ENCODE measurements at regions not wholly inside any gene's neighbourhood (a gene's known extent, or its start where the extent isn't known, plus 50 kb on each side); places are given as distances from the start of the nearest gene placed in this dataset.

GRCh38 chr7:25966469-25966868 lies 185.5 kb upstream of the NFE2L3 start:
- Histone ChIP-seq H3K27me3 (ENCODE audit: insufficient read depth, low read length) (peaks cover 20% of the 10 kb centered on the region), H3K4me1 (ENCODE audit: control insufficient read depth in 1 of 2, insufficient read depth in 2 of 2, low read length in 2 of 2) (no peaks in the 10 kb centered on the region), H3K79me2 (ENCODE audit: insufficient read depth, low read length) (no peaks in the 10 kb centered on the region), H3K9me2 (ENCODE audit: insufficient read depth) (no peaks in the 10 kb centered on the region), H3K9me3 (ENCODE audit: control insufficient read depth in 1 of 2, insufficient read depth in 1 of 2, low read depth in 1 of 2, low read length in 2 of 2) (no peaks in the 10 kb centered on the region), H4K20me1 (ENCODE audit: insufficient read depth) (no peaks in the 10 kb centered on the region; the same call in 1 of the 2 replicates), H3K36me3 (ENCODE audit: control insufficient read depth in 1 of 2, insufficient read depth in 2 of 2, low read length in 2 of 2) (no peaks in the 10 kb centered on the region), H3K27ac (ENCODE audit: low read depth, low read length) (no peak overlapping the region), H3K9ac (ENCODE audit: low read length) (no peak overlapping the region), H2AFZ (ENCODE audit: low read depth, low read length, poor library complexity, severe bottlenecking) (no peak overlapping the region), H3K4me2 (ENCODE audit: low read length) (no peak overlapping the region), H3K4me3 (replicated peaks in 1 of 2; ENCODE audit: low read depth in 1 of 2, low read length in 2 of 2) (no peak overlapping the region)
- no peak for ATAC-seq
- ChIA-PET POLR2A (no interaction called here), RAD21 (ENCODE audit: low non-redundant PET in 1 of 2, low total read pairs in 2 of 2, uncharacterized antibody in 2 of 2, unreplicated experiment in 2 of 2) (no interaction called here), CTCF (no interaction called here)
- DNase-seq (ENCODE audit: low read depth, low spot score) = no peak
- intact Hi-C loops (cut with micrococcal nuclease) = no loop called here
- no peak for TF ChIP-seq ATF3 (IDR thresholded peaks at IDR 0.05)
- TF ChIP-seq EZH2phosphoT487 (IDR thresholded peaks at IDR 0.05; ENCODE audit: borderline replicate concordance) = no peak
- TF ChIP-seq SIN3A (IDR thresholded peaks at IDR 0.05; ENCODE audit: low read depth) = no peak
- TF ChIP-seq EGR1 (IDR thresholded peaks at IDR 0.05; ENCODE audit: low read depth) = no peak
- no TSS peak for BruUV-seq (replicated peaks)

GRCh38 chr7:25967278-25968204 lies 184.5 kb upstream of the NFE2L3 start:
- no TSS peak for BruUV-seq (replicated peaks)
- no peaks in the 10 kb centered on the region for H3K9me3 ChIP-seq (ENCODE audit: control insufficient read depth in 1 of 2, insufficient read depth in 1 of 2, low read depth in 1 of 2, low read length in 2 of 2)
- no peak for TF ChIP-seq SRF (IDR thresholded peaks at IDR 0.05; ENCODE audit: low read depth)
- no peak for TF ChIP-seq REST (IDR thresholded peaks at IDR 0.05; ENCODE audit: low read depth)
- TF ChIP-seq JUND (IDR thresholded peaks at IDR 0.05) = no peak
- TF ChIP-seq ATF3 (IDR thresholded peaks at IDR 0.05) = no peak
- TF ChIP-seq RAD21 (IDR thresholded peaks at IDR 0.05; ENCODE audit: low read depth) = no peak
- no peak for TF ChIP-seq TCF7L2 (IDR thresholded peaks at IDR 0.05; ENCODE audit: borderline replicate concordance, extremely low read depth, insufficient read depth, insufficient read length)
- no peak for TF ChIP-seq ZNF274 (IDR thresholded peaks at IDR 0.05; ENCODE audit: low read depth, low read length)
- no peak for TF ChIP-seq CTCF (IDR thresholded peaks at IDR 0.05 in 2 of 3, conservative IDR thresholded peaks at IDR 0.05 in 1 of 3; ENCODE audit: borderline replicate concordance in 1 of 3, insufficient read depth in 1 of 3, low read depth in 2 of 3, low read length in 2 of 3)
- no peak for TF ChIP-seq SP1 (IDR thresholded peaks at IDR 0.05; ENCODE audit: low read depth)
- no peak for TF ChIP-seq ELF1 (IDR thresholded peaks at IDR 0.05; ENCODE audit: borderline replicate concordance, low read depth)
- TF ChIP-seq CEBPB (IDR thresholded peaks at IDR 0.05; ENCODE audit: low read depth) = no peak

More at GRCh38 chr7:25967278-25968204, 184.5 kb upstream of the NFE2L3 start:
- no peaks in the 10 kb centered on the region for H3K79me2 ChIP-seq (ENCODE audit: insufficient read depth, low read length)
- intact Hi-C loops (cut with micrococcal nuclease) = no loop called here
- ChIA-PET CTCF (no interaction called here), RAD21 (ENCODE audit: low non-redundant PET in 1 of 2, low total read pairs in 2 of 2, uncharacterized antibody in 2 of 2, unreplicated experiment in 2 of 2) (no interaction called here), POLR2A (no interaction called here)
- no peak for ATAC-seq
- no peak overlapping the region for H2AFZ ChIP-seq (ENCODE audit: low read depth, low read length, poor library complexity, severe bottlenecking)
- no peak for DNase-seq (ENCODE audit: low read depth, low spot score)
- no peaks in the 10 kb centered on the region; the same call in 1 of the 2 replicates for H4K20me1 ChIP-seq (ENCODE audit: insufficient read depth)
- H3K9ac ChIP-seq (ENCODE audit: low read length) = no peak overlapping the region
- H3K9me2 ChIP-seq (ENCODE audit: insufficient read depth) = no peaks in the 10 kb centered on the region
- H3K27ac ChIP-seq (ENCODE audit: low read depth, low read length) = no peak overlapping the region
- no peak overlapping the region for H3K4me2 ChIP-seq (ENCODE audit: low read length)
- no peaks in the 10 kb centered on the region for H3K36me3 ChIP-seq (ENCODE audit: control insufficient read depth in 1 of 2, insufficient read depth in 2 of 2, low read length in 2 of 2)
- no peak overlapping the region for H3K4me3 ChIP-seq (replicated peaks in 1 of 2; ENCODE audit: low read depth in 1 of 2, low read length in 2 of 2)
- H3K4me1 ChIP-seq (ENCODE audit: control insufficient read depth in 1 of 2, insufficient read depth in 2 of 2, low read length in 2 of 2) = no peaks in the 10 kb centered on the region
- H3K27me3 ChIP-seq (ENCODE audit: insufficient read depth, low read length) = peaks cover 20% of the 10 kb centered on the region

All from HCT116 (cell line).